H1 (cell line): ENCODE measurements at regions not wholly inside any gene's neighbourhood (a gene's known extent, or its start where the extent isn't known, plus 50 kb on each side); places are given as distances from the start of the nearest gene placed in this dataset.

Source experiments
- CTCF ChIP-seq, 3 experiments: IDR thresholded peaks; 1 replicate in 2 of 3; 2 replicates in 1 of 3; pipeline versions ENCODE4 v1.5.1 to v1.6.1; 2011; ENCODE audit warnings: low read length in 3 of 3, mild to moderate bottlenecking in 3 of 3, inconsistent platforms in 2 of 3, low read depth in 1 of 3, moderate library complexity in 1 of 3; ENCODE audit not compliant: insufficient read depth in 1 of 3; ENCODE audit errors: control extremely low read depth in 1 of 3
- E2F6 ChIP-seq: IDR thresholded peaks from 2 replicates; pipeline ENCODE4 v1.6.1; 2012; ENCODE audit warnings: inconsistent platforms
- EP300 ChIP-seq, 2 experiments: IDR thresholded peaks; 1 replicate in 1 of 2; 2 replicates in 1 of 2; pipeline ENCODE4 v1.6.1; 2011 to 2012; ENCODE audit warnings: low read depth in 2 of 2, low read length in 2 of 2, mild to moderate bottlenecking in 2 of 2, borderline replicate concordance in 1 of 2, inconsistent platforms in 1 of 2, moderate library complexity in 1 of 2
- EZH2 ChIP-seq: fragments of 200-600 bp; sonication (generic); IDR thresholded peaks from 2 replicates; pipeline ENCODE4 v1.7.1; 2012; ENCODE audit warnings: low read depth, mild to moderate bottlenecking, moderate library complexity, low read length, inconsistent platforms; ENCODE audit not compliant: severe bottlenecking
- NRF1 ChIP-seq: IDR thresholded peaks from 2 replicates; pipeline ENCODE4 v1.6.1; 2011; ENCODE audit warnings: mild to moderate bottlenecking, low read depth, low read length, improper control_type of control experiment
- RAD21 ChIP-seq, 2 experiments: IDR thresholded peaks in 1 of 2; conservative IDR thresholded peaks in 1 of 2; 2 replicates each; pipeline ENCODE4 v1.6.1; 2011; ENCODE audit warnings: low read depth in 2 of 2, low read length in 2 of 2, improper control_type of control experiment in 1 of 2, inconsistent platforms in 1 of 2, mild to moderate bottlenecking in 1 of 2, moderate library complexity in 1 of 2
- RFX5 ChIP-seq: IDR thresholded peaks from 2 replicates; pipeline ENCODE4 v1.6.1; 2011; ENCODE audit warnings: low read depth, low read length, improper control_type of control experiment, borderline replicate concordance
- TAF1 ChIP-seq: IDR thresholded peaks from 2 replicates; pipeline ENCODE4 v1.6.1; 2011; ENCODE audit warnings: mild to moderate bottlenecking, low read depth, low read length
- TEAD4 ChIP-seq: IDR thresholded peaks from 2 replicates; pipeline ENCODE4 v1.6.1; 2012; ENCODE audit warnings: low read depth, low read length, inconsistent platforms, mixed read lengths

GRCh38 chr11:32184041-32184722, 93.3 kb downstream of the RCN1 start:
- no peak for TF ChIP-seq E2F6
- TF ChIP-seq CTCF (IDR thresholded peaks at IDR 0.05; ENCODE audit: control extremely low read depth in 1 of 3, insufficient read depth in 1 of 3, low read depth in 1 of 3, low read length in 3 of 3): no peak
- no peak for TF ChIP-seq TEAD4
- no peak for TF ChIP-seq NRF1
- no peak for TF ChIP-seq RAD21 (IDR thresholded peaks at IDR 0.05 in 1 of 2, conservative IDR thresholded peaks at IDR 0.05 in 1 of 2; ENCODE audit: low read depth in 2 of 2, low read length in 2 of 2)
- no peak for TF ChIP-seq EP300 (IDR thresholded peaks at IDR 0.05; ENCODE audit: borderline replicate concordance in 1 of 2, low read depth in 2 of 2, low read length in 2 of 2)
- no peak for TF ChIP-seq RFX5
- no peak for TF ChIP-seq TAF1
- no peak for TF ChIP-seq EZH2
